ENCODE measurements at regions not wholly inside any gene's neighbourhood (a gene's known extent, or its start where the extent isn't known, plus 50 kb on each side); places are given as distances from the start of the nearest gene placed in this dataset.

GRCh38 chr13:29940715-29941114 is 90.3 kb upstream of the UBL3 start:
- no peak for TF ChIP-seq CTCF (IDR thresholded peaks at IDR 0.05; ENCODE audit: low read depth, low read length, missing control alignments)
- in situ Hi-C loops (cut with HindIII; ENCODE audit: low sequenced_read_pairs) = no loop called here
- no peak overlapping the region for H3K4me3 ChIP-seq (ENCODE audit: low read depth, low read length)
- no peak for DNase-seq (ENCODE audit: low read depth)

GRCh38 chr13:29939158-29939557 is 88.7 kb upstream of the UBL3 start:
- DNase-seq (ENCODE audit: low read depth) = no peak
- in situ Hi-C loops (cut with HindIII; ENCODE audit: low sequenced_read_pairs) = no loop called here
- TF ChIP-seq CTCF (IDR thresholded peaks at IDR 0.05; ENCODE audit: low read depth, low read length, missing control alignments) = no peak
- no peak overlapping the region for H3K4me3 ChIP-seq (ENCODE audit: low read depth, low read length)

GRCh38 chr13:29937841-29938240 is 87.4 kb upstream of the UBL3 start:
- H3K4me3 ChIP-seq (ENCODE audit: low read depth, low read length) = no peak overlapping the region
- no peak for DNase-seq (ENCODE audit: low read depth)
- TF ChIP-seq CTCF (IDR thresholded peaks at IDR 0.05; ENCODE audit: low read depth, low read length, missing control alignments) = no peak
- in situ Hi-C loops (cut with HindIII; ENCODE audit: low sequenced_read_pairs) = no loop called here

GRCh38 chr13:29937379-29937778 is 87.0 kb upstream of the UBL3 start:
- no peak for TF ChIP-seq CTCF (IDR thresholded peaks at IDR 0.05; ENCODE audit: low read depth, low read length, missing control alignments)
- no peak overlapping the region for H3K4me3 ChIP-seq (ENCODE audit: low read depth, low read length)
- in situ Hi-C loops (cut with HindIII; ENCODE audit: low sequenced_read_pairs) = no loop called here
- DNase-seq (ENCODE audit: low read depth) = no peak

- in situ Hi-C loops (cut with HindIII; ENCODE audit: low sequenced_read_pairs) = no loop called here
- DNase-seq (ENCODE audit: low read depth) = no peak
- no peak overlapping the region for H3K4me3 ChIP-seq (ENCODE audit: low read depth, low read length)
- TF ChIP-seq CTCF (IDR thresholded peaks at IDR 0.05; ENCODE audit: low read depth, low read length, missing control alignments) = no peak
Measured at GRCh38 chr13:29936956-29937355, 86.5 kb upstream of the UBL3 start.

- no peak overlapping the region for H3K4me3 ChIP-seq (ENCODE audit: low read depth, low read length)
- in situ Hi-C loops (cut with HindIII; ENCODE audit: low sequenced_read_pairs) = no loop called here
- TF ChIP-seq CTCF (IDR thresholded peaks at IDR 0.05; ENCODE audit: low read depth, low read length, missing control alignments) = no peak
- no peak for DNase-seq (ENCODE audit: low read depth)
Measured at GRCh38 chr13:29936051-29936813, 85.8 kb upstream of the UBL3 start.
